Right cardiac atrium (tissue), 5 donors: ENCODE measurements at regions not wholly inside any gene's neighbourhood (a gene's known extent, or its start where the extent isn't known, plus 50 kb on each side); places are given as distances from the start of the nearest gene placed in this dataset.

ENCODE experiments used
- ATAC-seq, 2 donors: fragments of 200-7000 bp; cut with Tn5 transposase; one replicate each; pipeline versions ENCODE4 v1.8.0 to v1.9.1; 2020; ENCODE audit warnings: moderate library complexity in 2 of 2, mild to moderate bottlenecking in 1 of 2
- DNase-seq, 3 donors: peaks; one replicate each; pipeline ENCODE4 v3.0.0-alpha.2; 2020
- H3K27ac ChIP-seq: one replicate; pipeline ENCODE4 v1.5.1; 2013; ENCODE audit warnings: mild to moderate bottlenecking, low read length, control low read depth, moderate library complexity
- H3K27me3 ChIP-seq: one replicate; pipeline ENCODE4 v1.6.1; 2013; ENCODE audit not compliant: control insufficient read depth, insufficient read depth
- H3K4me1 ChIP-seq: one replicate; pipeline ENCODE4 v1.6.1; 2013; ENCODE audit warnings: low read length; ENCODE audit not compliant: control insufficient read depth, insufficient read depth
- H3K4me3 ChIP-seq: one replicate; pipeline ENCODE4 v1.5.1; 2013; ENCODE audit warnings: low read length, control low read depth
- H3K9me3 ChIP-seq: one replicate; pipeline ENCODE4 v1.6.1; 2013; ENCODE audit warnings: low read length; ENCODE audit not compliant: control insufficient read depth
- WGBS: extraction: QIAGEN DNeasy Blood & Tissue Kit; methylation state at CpG from one replicate; pipeline ENCODE4 v1.1.7; 2013; 5-methylcytosine and 5-hydroxymethylcytosine counted together
- intact Hi-C, 4 donors: fragments of 100-400 bp; cut with DNase I; formaldehyde crosslinking; loops; one replicate each; pipeline versions ENCODE4 v1.11.0 to v1.14.0; 2022 to 2023
- donor health status: healthy with polysubstance abuse.
- donor health status: DM: no; HTN: yes; CAD: no.
- donor health status: DM: no; HTN: no; CAD: no.
- donor health status: DM: no; HTN: yes; CAD: no; lungs with severe emphysema.
- donor health status: DM: yes; HTN: yes; CAD: no.

- no peaks in the 10 kb centered on the region for H3K27me3 ChIP-seq
- intact Hi-C loops: no loop called here
- no peak overlapping the region for H3K4me3 ChIP-seq
- WGBS: 76% methylated on average over 6 of the region's 6 CpGs
- H3K27ac ChIP-seq: no peak overlapping the region
- H3K9me3 ChIP-seq: no peaks in the 10 kb centered on the region
- H3K4me1 ChIP-seq: no peaks in the 10 kb centered on the region
- DNase-seq (peak in 1 of 3 donors; percentile 24), ATAC-seq (no peak)
These were observed 157.4 kb downstream of the RBFOX3 start for GRCh38 chr17:79453481-79453880.

- no peaks in the 10 kb centered on the region for H3K4me1 ChIP-seq
- peak in 1 of 3 donors; percentile 20 for DNase-seq
- H3K4me3 ChIP-seq: no peak overlapping the region
- 73% methylated on average over 11 of the region's 11 CpGs for WGBS
- no peaks in the 10 kb centered on the region for H3K9me3 ChIP-seq
- intact Hi-C loops: no loop called here
- no peak overlapping the region for H3K27ac ChIP-seq
- ATAC-seq: no peak
- H3K27me3 ChIP-seq: no peaks in the 10 kb centered on the region
These were observed 158.1 kb downstream of the RBFOX3 start for GRCh38 chr17:79452706-79453105.

- WGBS: 79% methylated on average over 7 of the region's 7 CpGs
- no peak overlapping the region for H3K27ac ChIP-seq
- ATAC-seq: no peak
- intact Hi-C loops: no loop called here
- no peak overlapping the region for H3K4me3 ChIP-seq
- H3K4me1 ChIP-seq: no peaks in the 10 kb centered on the region
- H3K27me3 ChIP-seq: no peaks in the 10 kb centered on the region
- no peak for DNase-seq
- no peaks in the 10 kb centered on the region for H3K9me3 ChIP-seq
These were observed 159.7 kb downstream of the RBFOX3 start for GRCh38 chr17:79451167-79451566.

GRCh38 chr17:79446399-79447009 lies 164.3 kb downstream of the RBFOX3 start:
- H3K9me3 ChIP-seq: no peaks in the 10 kb centered on the region
- H3K4me3 ChIP-seq: no peak overlapping the region
- intact Hi-C loops: loop anchor here in 1 of 4 donors (10.0 kb wide), 1 partner anchor 168 kb away; the partner anchor contains the start of gene RBFOX3
- no peak for ATAC-seq
- 73% methylated on average over 12 of the region's 12 CpGs for WGBS
- H3K4me1 ChIP-seq: no peaks in the 10 kb centered on the region
- no peak overlapping the region for H3K27ac ChIP-seq
- H3K27me3 ChIP-seq: no peaks in the 10 kb centered on the region
- DNase-seq: no peak

- H3K4me3 ChIP-seq: no peak overlapping the region
- no peaks in the 10 kb centered on the region for H3K4me1 ChIP-seq
- H3K27ac ChIP-seq: no peak overlapping the region
- H3K27me3 ChIP-seq: no peaks in the 10 kb centered on the region
- ATAC-seq: no peak
- no peaks in the 10 kb centered on the region for H3K9me3 ChIP-seq
- 74% methylated on average over 4 of the region's 4 CpGs for WGBS
- intact Hi-C loops: loop anchor here in 1 of 4 donors (10.0 kb wide), 1 partner anchor 171 kb away; the partner anchor contains the start of gene RBFOX3
- peak in 1 of 3 donors; percentile 6 for DNase-seq
These were observed 166.7 kb downstream of the RBFOX3 start for GRCh38 chr17:79444198-79444597.

- 85% methylated on average over 10 of the region's 10 CpGs for WGBS
- H3K9me3 ChIP-seq: no peaks in the 10 kb centered on the region
- H3K4me3 ChIP-seq: no peak overlapping the region
- no peak overlapping the region for H3K27ac ChIP-seq
- ATAC-seq (no peak), DNase-seq (peak in 1 of 3 donors; percentile 14)
- no peaks in the 10 kb centered on the region for H3K27me3 ChIP-seq
- intact Hi-C loops: loop anchor here in 1 of 4 donors (10.0 kb wide), 1 partner anchor 172 kb away; the partner anchor contains the start of gene RBFOX3
- no peaks in the 10 kb centered on the region for H3K4me1 ChIP-seq
These were observed 167.8 kb downstream of the RBFOX3 start for GRCh38 chr17:79443026-79443425.

- Histone ChIP-seq H3K4me3 (no peak overlapping the region), H3K27ac (no peak overlapping the region), H3K4me1 (no peaks in the 10 kb centered on the region), H3K27me3 (no peaks in the 10 kb centered on the region), H3K9me3 (no peaks in the 10 kb centered on the region)
- whole genome bisulfite sequencing: 60% methylated on average over 15 of the region's 15 CpGs
- no peak for ATAC-seq
- intact Hi-C loops: loop anchor here in 1 of 4 donors (10.0 kb wide), 1 partner anchor 173 kb away; the partner anchor contains the start of gene RBFOX3
- DNase-seq: peak in 1 of 3 donors; percentile 42
These were observed 169.3 kb downstream of the RBFOX3 start for GRCh38 chr17:79441356-79442160.

- Histone ChIP-seq H3K27me3 (no peaks in the 10 kb centered on the region), H3K4me3 (no peak overlapping the region), H3K27ac (no peak overlapping the region), H3K9me3 (no peaks in the 10 kb centered on the region), H3K4me1 (no peaks in the 10 kb centered on the region)
- DNase-seq (no peak), ATAC-seq (no peak)
- WGBS: 71% methylated on average over 14 of the region's 14 CpGs
- intact Hi-C loops: loop anchor here in 1 of 4 donors (10.0 kb wide), 1 partner anchor 175 kb away; the partner anchor contains the start of gene RBFOX3
These were observed 170.6 kb downstream of the RBFOX3 start for GRCh38 chr17:79440251-79440650.

- no peak for ATAC-seq
- Histone ChIP-seq H3K4me1 (no peaks in the 10 kb centered on the region), H3K27me3 (no peaks in the 10 kb centered on the region), H3K27ac (no peak overlapping the region), H3K4me3 (no peak overlapping the region), H3K9me3 (no peaks in the 10 kb centered on the region)
- no peak for DNase-seq
- intact Hi-C loops: no loop called here
- 93% methylated on average over 6 of the region's 6 CpGs for WGBS
These were observed 171.4 kb downstream of the RBFOX3 start for GRCh38 chr17:79439493-79439892.

GRCh38 chr17:79438546-79439334 lies 172.1 kb downstream of the RBFOX3 start:
- ATAC-seq (no peak), DNase-seq (peak in 1 of 3 donors; percentile 18)
- no peaks in the 10 kb centered on the region for H3K27me3 ChIP-seq
- 65% methylated on average over 23 of the region's 23 CpGs for WGBS
- H3K27ac ChIP-seq: no peak overlapping the region
- H3K9me3 ChIP-seq: no peaks in the 10 kb centered on the region
- no peak overlapping the region for H3K4me3 ChIP-seq
- intact Hi-C loops: no loop called here
- no peaks in the 10 kb centered on the region for H3K4me1 ChIP-seq
